ENCODE measurements at regions not wholly inside any gene's neighbourhood (a gene's known extent, or its start where the extent isn't known, plus 50 kb on each side); places are given as distances from the start of the nearest gene placed in this dataset.

DNA sequence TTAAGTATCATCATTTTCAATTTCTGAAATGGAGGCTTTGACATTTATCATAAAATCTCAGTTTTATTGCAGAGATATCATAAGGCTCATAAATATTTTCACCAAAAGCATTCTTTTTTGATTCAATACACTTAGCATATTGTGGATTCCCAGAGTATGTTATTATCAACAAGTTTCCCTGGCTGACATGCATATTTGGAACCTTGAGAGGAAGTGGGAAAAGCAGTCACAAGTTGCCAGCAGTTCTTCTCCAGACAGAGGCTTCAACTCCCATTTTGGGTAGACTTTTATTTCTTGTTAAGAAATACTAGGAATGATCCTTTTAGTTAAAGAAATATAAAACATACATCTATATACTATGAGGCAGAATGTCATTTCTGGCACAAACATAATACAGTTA is 236.5 kb downstream of the ASXL3 start:
- Histone ChIP-seq H3K27me3 (ENCODE audit: control insufficient read depth in 5 of 5, insufficient read depth in 4 of 5, low read length in 5 of 5) (peaks cover 0 to 5% (median 0%) of the 10 kb centered on the region in 5 donors), H3K9ac (ENCODE audit: low read length in 5 of 5) (no peak overlapping the region), H3K4me3 (ENCODE audit: low read depth in 1 of 5, low read length in 5 of 5) (no peak overlapping the region), H3K36me3 (ENCODE audit: control insufficient read depth in 5 of 5, insufficient read depth in 5 of 5, low read length in 5 of 5) (no peaks in the 10 kb centered on the region), H3K27ac (ENCODE audit: low read depth, low read length) (no peak overlapping the region), H3K9me3 (ENCODE audit: control insufficient read depth in 5 of 5, low read length in 5 of 5) (peaks cover 0 to 6% (median 4%) of the 10 kb centered on the region in 5 donors), H3K4me1 (ENCODE audit: control insufficient read depth in 5 of 5, insufficient read depth in 5 of 5, low read length in 5 of 5) (no peaks in the 10 kb centered on the region)

DNA sequence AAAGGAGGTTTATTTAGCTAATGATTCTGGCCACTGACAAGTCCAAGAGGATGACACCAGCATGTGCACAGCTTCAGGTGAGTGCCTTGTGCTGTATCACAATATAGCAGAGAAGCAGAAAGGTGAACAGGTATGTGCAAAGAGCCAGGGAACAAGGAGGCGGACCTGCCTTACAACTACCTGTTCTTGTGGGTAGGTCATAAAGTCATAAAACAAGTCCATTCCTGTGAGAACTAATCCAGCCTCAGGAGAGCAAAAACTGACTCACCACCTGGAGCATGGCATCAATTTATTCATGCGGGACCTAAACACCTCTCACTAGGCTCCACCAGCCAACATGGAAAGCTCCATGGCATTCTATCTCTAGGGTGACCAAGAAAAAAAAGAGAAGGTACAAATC is 234.2 kb downstream of the ASXL3 start:
- H3K9ac ChIP-seq (ENCODE audit: low read length in 5 of 5): no peak overlapping the region
- no peak overlapping the region for H3K27ac ChIP-seq (ENCODE audit: low read depth, low read length)
- H3K4me1 ChIP-seq (ENCODE audit: control insufficient read depth in 5 of 5, insufficient read depth in 5 of 5, low read length in 5 of 5): no peaks in the 10 kb centered on the region
- no peak overlapping the region for H3K4me3 ChIP-seq (ENCODE audit: low read depth in 1 of 5, low read length in 5 of 5)
- H3K36me3 ChIP-seq (ENCODE audit: control insufficient read depth in 5 of 5, insufficient read depth in 5 of 5, low read length in 5 of 5): no peaks in the 10 kb centered on the region
- peaks cover 0 to 2% (median 0%) of the 10 kb centered on the region in 5 donors for H3K9me3 ChIP-seq (ENCODE audit: control insufficient read depth in 5 of 5, low read length in 5 of 5)
- H3K27me3 ChIP-seq (ENCODE audit: control insufficient read depth in 5 of 5, insufficient read depth in 4 of 5, low read length in 5 of 5): no peaks in the 10 kb centered on the region

DNA sequence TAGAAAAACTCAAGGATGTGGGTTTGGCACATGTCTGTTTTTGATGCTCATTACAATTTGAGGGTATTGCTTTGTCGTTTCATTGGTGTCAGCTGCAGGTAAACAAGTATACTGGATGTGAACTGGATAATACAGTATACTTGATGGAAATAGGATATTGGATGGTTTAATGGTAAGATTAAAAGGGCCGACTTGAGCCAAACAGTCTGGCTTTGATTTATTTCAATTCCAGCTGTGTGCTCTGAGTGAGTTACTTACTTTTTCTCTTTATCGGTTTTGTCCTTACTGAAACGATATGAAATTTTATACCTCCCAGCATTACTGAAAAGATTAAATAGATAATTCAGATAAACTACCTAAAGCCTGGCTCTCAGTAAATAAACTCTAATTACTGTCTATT is 227.6 kb downstream of the ASXL3 start:
- Histone ChIP-seq H3K36me3 (ENCODE audit: control insufficient read depth in 5 of 5, insufficient read depth in 5 of 5, low read length in 5 of 5) (no peaks in the 10 kb centered on the region), H3K27ac (ENCODE audit: low read depth, low read length) (no peak overlapping the region), H3K9ac (ENCODE audit: low read length in 5 of 5) (no peak overlapping the region), H3K9me3 (ENCODE audit: control insufficient read depth in 5 of 5, low read length in 5 of 5) (no peaks in the 10 kb centered on the region), H3K4me3 (ENCODE audit: low read depth in 1 of 5, low read length in 5 of 5) (no peak overlapping the region), H3K27me3 (ENCODE audit: control insufficient read depth in 5 of 5, insufficient read depth in 4 of 5, low read length in 5 of 5) (no peaks in the 10 kb centered on the region), H3K4me1 (ENCODE audit: control insufficient read depth in 5 of 5, insufficient read depth in 5 of 5, low read length in 5 of 5) (no peaks in the 10 kb centered on the region)

DNA sequence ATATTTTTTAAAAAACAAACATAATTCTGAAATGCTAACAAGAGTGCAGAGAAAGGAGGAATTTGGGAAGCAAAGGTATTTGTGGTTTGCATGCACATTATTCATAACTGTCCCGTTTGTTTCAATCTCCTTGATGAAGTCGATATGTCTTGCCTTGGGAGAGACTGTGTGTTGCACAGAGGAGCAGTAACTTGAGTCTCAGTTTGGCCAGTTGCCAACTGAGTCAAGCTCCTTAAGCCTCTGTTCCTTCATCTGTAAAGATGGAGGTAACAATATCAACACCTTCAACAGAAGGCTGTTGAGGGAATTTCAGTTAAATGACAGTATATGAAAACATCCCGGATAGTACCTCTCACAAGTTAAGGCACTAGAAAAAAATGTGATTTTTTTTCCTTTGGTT is 226.2 kb downstream of the ASXL3 start:
- H3K4me1 ChIP-seq (ENCODE audit: control insufficient read depth in 5 of 5, insufficient read depth in 5 of 5, low read length in 5 of 5): no peaks in the 10 kb centered on the region
- H3K9ac ChIP-seq (ENCODE audit: low read length in 5 of 5): no peak overlapping the region
- no peaks in the 10 kb centered on the region for H3K9me3 ChIP-seq (ENCODE audit: control insufficient read depth in 5 of 5, low read length in 5 of 5)
- H3K27me3 ChIP-seq (ENCODE audit: control insufficient read depth in 5 of 5, insufficient read depth in 4 of 5, low read length in 5 of 5): no peaks in the 10 kb centered on the region
- H3K4me3 ChIP-seq (ENCODE audit: low read depth in 1 of 5, low read length in 5 of 5): no peak overlapping the region
- no peak overlapping the region for H3K27ac ChIP-seq (ENCODE audit: low read depth, low read length)
- H3K36me3 ChIP-seq (ENCODE audit: control insufficient read depth in 5 of 5, insufficient read depth in 5 of 5, low read length in 5 of 5): no peaks in the 10 kb centered on the region

DNA sequence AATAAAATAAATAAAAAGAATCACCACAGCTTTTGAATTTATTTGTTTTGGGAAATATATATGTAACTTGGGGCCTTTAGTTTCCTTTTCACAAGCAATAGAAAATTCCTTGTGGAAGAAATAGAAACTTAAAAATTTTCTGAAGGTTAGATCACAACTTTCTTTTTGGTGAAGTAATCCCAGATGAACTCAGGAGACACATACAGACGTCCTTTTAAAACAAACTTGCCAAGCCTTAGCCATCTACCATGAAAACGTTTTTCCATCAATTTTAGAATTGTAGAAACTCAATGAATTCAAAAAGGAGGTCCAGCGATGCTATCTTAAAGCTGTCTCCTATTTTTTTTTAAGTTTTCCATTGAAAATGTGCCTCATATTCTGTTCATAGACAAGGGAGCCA is 225.6 kb downstream of the ASXL3 start:
- H3K9me3 ChIP-seq (ENCODE audit: control insufficient read depth in 5 of 5, low read length in 5 of 5): peaks cover 0 to 2% (median 0%) of the 10 kb centered on the region in 5 donors
- H3K36me3 ChIP-seq (ENCODE audit: control insufficient read depth in 5 of 5, insufficient read depth in 5 of 5, low read length in 5 of 5): no peaks in the 10 kb centered on the region
- no peak overlapping the region for H3K27ac ChIP-seq (ENCODE audit: low read depth, low read length)
- no peak overlapping the region for H3K4me3 ChIP-seq (ENCODE audit: low read depth in 1 of 5, low read length in 5 of 5)
- H3K27me3 ChIP-seq (ENCODE audit: control insufficient read depth in 5 of 5, insufficient read depth in 4 of 5, low read length in 5 of 5): no peaks in the 10 kb centered on the region
- no peak overlapping the region for H3K9ac ChIP-seq (ENCODE audit: low read length in 5 of 5)
- H3K4me1 ChIP-seq (ENCODE audit: control insufficient read depth in 5 of 5, insufficient read depth in 5 of 5, low read length in 5 of 5): no peaks in the 10 kb centered on the region

DNA sequence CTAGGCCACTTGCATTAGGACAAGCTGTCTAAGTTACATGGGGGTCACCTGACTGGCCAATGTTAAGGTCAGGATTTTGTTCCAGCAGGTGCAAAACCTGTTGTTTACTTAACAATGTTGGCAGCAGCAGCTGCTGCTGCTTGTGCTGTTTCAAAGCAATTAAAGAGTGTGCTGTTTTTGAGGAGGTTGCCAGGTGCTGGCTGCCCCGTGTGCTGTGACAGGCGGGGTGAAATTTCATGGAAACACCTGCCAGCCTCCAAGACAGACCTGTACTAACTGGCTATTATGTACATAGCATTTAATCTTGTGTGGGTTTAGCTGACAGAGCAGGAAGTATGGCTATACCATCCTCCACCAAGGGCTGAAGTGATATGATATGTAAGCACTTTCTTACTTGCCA is 224.9 kb downstream of the ASXL3 start:
- Histone ChIP-seq H3K27ac (ENCODE audit: low read depth, low read length) (no peak overlapping the region), H3K36me3 (ENCODE audit: control insufficient read depth in 5 of 5, insufficient read depth in 5 of 5, low read length in 5 of 5) (no peaks in the 10 kb centered on the region), H3K4me1 (ENCODE audit: control insufficient read depth in 5 of 5, insufficient read depth in 5 of 5, low read length in 5 of 5) (no peaks in the 10 kb centered on the region), H3K9me3 (ENCODE audit: control insufficient read depth in 5 of 5, low read length in 5 of 5) (peaks cover 0 to 3% (median 0%) of the 10 kb centered on the region in 5 donors), H3K4me3 (ENCODE audit: low read depth in 1 of 5, low read length in 5 of 5) (no peak overlapping the region), H3K27me3 (ENCODE audit: control insufficient read depth in 5 of 5, insufficient read depth in 4 of 5, low read length in 5 of 5) (no peaks in the 10 kb centered on the region), H3K9ac (ENCODE audit: low read length in 5 of 5) (no peak overlapping the region)
